Stimulated activated CD4-positive, alpha-beta T cell treated with anti-CD3 and anti-CD28 coated beads, Interleukin-12 subunit alpha, Interleukin-12 subunit beta, amount 100 ng/mL, for 48 hours (primary cell): ENCODE measurements at regions not wholly inside any gene's neighbourhood (a gene's known extent, or its start where the extent isn't known, plus 50 kb on each side); places are given as distances from the start of the nearest gene placed in this dataset.

Source experiments
- DNase-seq, 3 donors: peaks; one replicate each; pipeline ENCODE4 v3.0.0-alpha.2; 2020; ENCODE audit warnings: low read depth in 2 of 3, low spot score in 1 of 3

- DNase-seq: no peak
Measured at GRCh38 chr9:16193066-16193465, 640.2 kb downstream of the CCDC171 start.

GRCh38 chr9:16196206-16196605, 643.4 kb downstream of the CCDC171 start:
- no peak for DNase-seq

GRCh38 chr9:16197578-16198370, 644.9 kb downstream of the CCDC171 start:
- DNase-seq: no peak

DNA sequence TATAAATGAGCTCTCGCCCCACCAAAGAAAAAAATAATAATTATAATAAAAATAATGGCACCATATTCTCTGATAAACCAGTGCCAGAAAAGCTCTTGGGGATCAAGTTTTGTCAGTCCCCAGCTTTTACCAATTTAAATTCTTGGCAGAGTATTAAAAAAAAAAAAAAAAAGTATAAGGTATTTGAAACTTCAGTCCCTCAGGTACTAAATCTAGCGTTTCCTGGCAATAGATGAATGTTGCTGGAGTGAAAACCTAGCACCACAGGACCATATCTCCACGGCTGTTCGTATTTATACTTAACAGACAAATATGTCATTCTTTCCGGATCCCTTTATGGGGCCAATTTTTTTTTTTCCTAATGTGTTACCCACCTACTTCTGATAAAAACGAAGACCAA, 646.2 kb downstream of the CCDC171 start:
- DNase-seq: no peak

DNA sequence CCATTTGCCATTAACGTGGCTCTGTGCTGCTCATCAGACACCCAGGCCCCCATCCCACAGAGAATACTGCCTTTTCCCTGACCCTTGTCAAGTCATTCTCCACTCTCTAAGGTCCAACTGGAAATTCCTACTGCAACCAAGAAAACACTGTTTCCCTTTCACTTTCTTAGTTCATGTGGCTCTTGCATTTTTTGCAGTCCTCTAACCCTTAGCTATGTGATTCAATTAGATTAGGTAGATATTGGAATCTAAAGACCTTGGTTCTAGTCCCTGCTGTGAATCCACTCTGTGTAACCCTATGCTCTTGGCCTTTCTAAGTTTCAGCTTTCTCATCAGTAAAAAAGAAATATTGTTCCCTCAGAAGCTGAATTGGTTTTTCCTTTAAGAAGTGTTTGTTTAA, 649.4 kb downstream of the CCDC171 start:
- no peak for DNase-seq

DNA sequence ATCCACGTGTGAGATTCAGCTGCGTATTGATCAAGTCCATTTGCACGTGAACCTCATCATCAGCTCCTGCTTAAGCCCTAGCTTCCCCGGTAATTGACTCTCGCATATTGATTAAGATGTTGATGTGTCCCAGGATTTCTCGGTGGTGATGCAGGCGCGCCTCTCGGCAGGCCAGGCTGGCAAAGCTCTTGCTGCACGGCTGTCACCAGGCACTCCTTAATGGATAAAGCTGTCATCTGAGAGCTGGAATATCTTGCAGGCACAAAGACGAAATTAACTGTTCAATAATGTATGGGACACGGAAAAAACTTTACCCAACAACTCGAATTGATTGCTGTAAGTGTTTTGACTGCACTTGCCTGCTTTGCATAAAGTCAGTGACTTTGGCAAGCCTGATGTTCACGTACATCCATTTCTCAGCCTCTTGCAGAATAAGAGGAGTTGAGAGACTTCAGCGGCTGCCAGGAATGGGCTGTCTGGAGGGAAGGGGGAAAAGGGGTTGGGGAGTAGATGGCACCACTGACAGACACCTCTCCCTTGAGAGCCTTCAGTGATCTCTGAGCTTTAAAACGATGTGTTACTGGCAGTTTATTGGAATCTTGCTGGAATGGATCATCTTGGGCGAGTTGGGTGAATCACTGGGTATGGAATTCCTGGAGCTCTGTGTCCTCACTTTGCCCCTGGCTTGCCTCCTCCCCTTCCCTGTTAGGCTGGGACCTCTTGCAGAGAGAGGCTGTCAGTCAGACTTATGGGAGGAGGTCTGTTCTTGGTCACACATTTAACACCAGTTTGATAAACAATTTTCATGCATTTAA, 650.3 kb downstream of the CCDC171 start:
- no peak for DNase-seq

DNA sequence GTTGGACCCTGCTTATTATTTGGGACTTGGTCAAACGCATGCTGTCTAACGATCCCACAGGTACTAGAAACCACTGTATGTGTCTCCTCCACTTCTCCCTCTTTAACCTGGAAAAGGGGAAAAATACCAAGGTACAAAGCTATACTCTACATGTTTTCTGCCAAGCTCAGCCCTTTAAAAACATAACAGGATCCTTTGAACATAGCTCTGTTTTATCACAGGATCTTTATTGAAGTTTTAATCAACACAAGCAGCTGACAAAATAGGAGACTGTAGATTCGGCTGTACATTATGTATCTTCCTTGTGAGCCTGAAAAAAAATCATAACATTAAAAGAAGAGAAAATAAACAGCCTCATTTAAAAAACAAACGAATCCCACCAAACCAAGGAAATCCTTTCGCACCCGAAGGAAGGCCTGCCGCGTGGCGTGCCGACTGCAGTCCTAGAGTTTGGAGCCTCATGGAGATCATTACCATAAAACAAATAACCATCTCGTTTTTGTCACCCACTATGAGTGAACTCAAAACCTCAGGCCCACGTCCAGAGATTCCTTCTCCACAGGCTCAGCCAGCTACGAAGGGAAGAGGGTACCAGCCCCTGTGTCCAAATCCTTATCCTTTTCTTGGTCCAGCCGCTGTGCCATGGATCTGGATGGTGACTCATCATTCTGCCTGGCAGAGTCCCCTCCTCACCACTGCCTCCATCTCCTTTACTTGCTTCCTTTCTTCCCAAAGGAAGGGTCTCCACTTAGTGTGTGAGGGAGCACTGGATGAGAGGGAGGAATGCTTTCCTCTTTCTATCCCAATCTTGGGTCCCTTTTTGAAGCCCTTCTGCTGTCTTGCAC, 651.1 kb downstream of the CCDC171 start:
- DNase-seq: no peak

DNA sequence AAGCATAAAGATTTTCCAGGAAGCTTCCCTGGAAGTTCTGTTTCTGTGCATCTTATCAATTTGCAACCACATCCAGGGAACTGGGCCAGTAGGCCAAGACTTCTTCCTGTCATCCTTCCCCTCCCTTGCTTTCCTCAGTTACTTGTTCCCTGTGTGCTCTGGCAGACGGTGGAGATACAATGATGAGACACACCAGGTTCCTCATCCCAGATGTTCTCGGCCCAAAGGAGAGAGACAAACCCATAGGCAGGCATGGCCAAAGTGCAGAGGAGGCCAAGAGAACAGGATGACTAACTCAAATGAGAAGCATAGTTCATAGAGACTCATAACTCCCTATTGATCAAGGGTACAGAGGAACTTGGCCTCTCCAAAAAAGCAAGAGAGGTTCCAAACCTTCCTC, 652.6 kb downstream of the CCDC171 start:
- no peak for DNase-seq

- no peak for DNase-seq
Measured at GRCh38 chr9:16206518-16206917, 653.7 kb downstream of the CCDC171 start.

- no peak for DNase-seq
Measured at GRCh38 chr9:16207161-16207560, 654.3 kb downstream of the CCDC171 start.

DNA sequence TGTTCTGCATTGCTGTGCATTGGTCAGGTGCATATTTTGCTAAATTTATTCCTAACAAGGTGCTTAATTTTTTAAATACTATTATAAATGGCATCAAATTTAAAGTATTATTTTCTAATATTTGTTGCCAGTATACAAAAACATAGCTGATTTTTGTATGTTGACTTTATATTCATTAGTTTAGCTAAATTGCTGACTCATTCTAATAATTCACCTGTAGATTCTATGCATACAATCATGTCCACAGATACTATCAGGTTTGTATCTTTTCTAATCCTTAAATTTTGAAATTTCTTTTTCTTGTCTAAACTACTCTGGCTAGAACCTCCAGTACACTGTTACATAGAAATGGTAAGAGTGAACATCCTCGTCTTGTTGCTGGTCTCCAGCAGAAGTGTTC, 657.6 kb downstream of the CCDC171 start:
- no peak for DNase-seq

- no peak for DNase-seq
Measured at GRCh38 chr9:16211946-16212345, 658.5 kb downstream of the BNC2 start.

DNA sequence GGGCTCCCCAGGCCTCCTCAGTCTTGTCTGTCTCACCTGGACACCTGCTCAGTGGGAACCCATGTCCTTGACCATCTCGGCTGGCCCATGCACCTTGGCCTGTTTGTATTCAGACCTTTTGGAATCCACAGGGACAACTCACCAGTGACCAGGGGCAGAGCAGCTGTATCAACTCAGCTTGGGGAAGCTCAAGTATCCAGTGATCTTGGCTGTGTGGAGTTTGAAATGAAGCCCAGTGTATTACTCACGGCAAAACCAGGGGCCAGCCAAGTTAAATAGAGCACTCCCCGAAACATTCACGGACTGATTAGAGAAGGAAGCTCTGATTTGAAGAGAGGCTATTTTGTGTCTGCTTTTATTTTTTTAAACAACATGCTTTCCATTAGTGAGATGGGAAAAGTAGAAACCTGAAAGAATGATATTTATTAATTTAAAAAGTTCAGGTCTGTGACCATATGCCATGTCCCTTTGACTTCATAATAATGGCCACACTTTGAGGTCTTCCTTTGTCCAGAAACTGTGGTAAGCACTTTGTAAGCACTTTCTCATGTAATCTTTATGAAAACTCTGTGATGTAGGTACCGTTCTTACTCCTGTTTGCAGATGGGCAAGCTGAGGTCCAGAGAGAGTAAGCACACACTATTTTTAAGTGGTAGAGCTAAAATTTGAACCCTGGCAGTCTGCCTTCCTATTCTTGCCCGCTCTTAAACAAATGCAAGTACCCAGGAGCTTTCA, 656.5 kb downstream of the BNC2 start:
- no peak for DNase-seq

DNA sequence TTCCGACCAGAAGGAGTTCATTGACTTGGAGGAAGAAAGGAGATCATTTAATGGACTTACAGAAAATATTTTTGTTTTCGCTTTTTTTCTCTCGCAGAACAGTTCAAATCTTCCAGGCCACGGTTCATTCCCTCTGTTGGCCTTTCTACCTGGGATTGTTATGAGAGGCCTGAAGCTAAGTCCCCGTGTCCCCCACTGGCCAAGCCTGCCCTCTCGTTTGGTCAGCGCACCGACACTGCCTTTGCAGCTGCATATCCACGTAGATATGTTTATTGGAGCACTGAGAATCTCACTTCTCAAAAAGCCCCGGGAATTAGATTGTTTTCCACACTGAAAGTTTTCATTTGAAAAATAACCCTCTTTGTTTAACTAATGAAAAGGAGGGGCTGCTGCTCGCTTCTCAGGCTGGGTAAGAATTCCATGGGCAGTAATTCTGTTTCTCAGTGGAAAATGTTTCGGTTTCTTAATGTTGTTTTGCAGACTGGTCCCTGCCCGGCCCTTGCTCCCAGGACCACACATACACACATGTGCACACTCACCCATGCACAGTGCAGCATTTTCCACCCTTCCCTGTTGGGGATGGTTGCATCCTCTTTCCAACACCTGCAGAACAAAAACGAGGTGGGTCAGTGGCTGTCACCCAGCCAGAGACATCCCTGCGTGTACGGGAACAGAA, 655.7 kb downstream of the BNC2 start:
- no peak for DNase-seq

DNA sequence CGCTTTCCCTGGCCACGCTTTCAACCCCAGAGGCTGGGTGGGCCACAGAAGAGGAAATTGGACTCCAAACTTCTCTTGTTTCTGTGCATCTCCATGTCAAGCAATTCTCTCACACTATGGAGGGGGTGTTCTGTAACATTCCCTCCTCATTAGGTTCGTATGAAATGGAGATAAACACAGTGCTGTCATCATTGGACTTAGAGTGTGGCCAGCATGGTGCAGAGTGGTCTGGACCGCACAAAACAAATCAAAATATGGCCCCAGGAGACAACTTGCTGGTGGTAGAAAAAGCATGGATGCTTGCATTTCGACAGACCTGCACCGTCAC, 655.2 kb downstream of the BNC2 start:
- DNase-seq: no peak

DNA sequence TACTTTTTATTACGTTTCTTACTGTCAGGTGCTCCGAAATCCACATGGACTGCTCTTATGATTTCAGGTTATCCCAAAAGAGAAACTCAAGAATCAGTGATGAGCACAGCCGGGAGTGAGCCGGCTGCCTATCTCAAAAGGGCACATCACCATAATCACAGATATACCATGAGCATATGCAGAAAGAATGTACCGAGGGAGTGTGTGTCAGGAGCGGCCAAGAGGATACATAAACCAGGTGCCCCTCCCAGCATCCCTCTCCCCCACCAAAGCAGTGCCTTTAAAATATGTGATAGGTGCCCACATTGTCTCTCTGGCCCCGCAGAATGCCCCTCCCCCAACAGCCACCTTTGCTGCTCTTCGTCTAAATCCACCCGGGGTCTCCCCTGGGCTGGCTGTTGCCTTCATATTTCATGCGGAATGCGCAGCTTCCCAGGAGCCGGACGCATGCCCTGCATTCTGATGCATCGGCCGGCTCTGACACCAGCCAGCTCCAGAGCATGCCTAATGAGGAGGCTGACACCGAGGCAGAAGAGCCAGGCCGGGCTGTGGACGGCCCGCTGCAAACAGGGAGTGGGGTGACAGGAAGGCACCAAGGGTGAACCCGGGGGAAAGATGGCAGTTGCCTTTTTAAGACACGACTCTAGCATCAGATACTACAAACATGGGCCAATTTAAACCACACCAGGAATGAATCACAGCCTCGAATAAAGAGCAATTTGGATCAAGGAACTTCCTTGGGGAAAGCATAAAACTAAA, 652.3 kb downstream of the BNC2 start:
- no peak for DNase-seq

- no peak for DNase-seq
Measured at GRCh38 chr9:16221366-16221765, 649.1 kb downstream of the BNC2 start.

- DNase-seq: no peak
Measured at GRCh38 chr9:16221822-16222547, 648.5 kb downstream of the BNC2 start.
